Astrocyte (in vitro differentiated cells and primary cell): ENCODE measurements at regions not wholly inside any gene's neighbourhood (a gene's known extent, or its start where the extent isn't known, plus 50 kb on each side); places are given as distances from the start of the nearest gene placed in this dataset.
A peak's percentile ranks its signal among the peaks of the same experiment; 100 is the strongest.

Experiments
- DNase-seq: peaks from one replicate; pipeline ENCODE4 v3.0.0-alpha.2; 2010; ENCODE audit warnings: low read depth
- FAIRE-seq: peaks from 2 replicates; lab custom pipeline; 2011; peaks lifted over from hg19 to GRCh38; lab: Jason Lieb, UNC
- H2AFZ ChIP-seq: 2 replicates; pipeline ENCODE4 v1.6.0; 2012; ENCODE audit warnings: low read depth, low read length, inconsistent platforms
- H3K27ac ChIP-seq: 2 replicates; pipeline ENCODE4 v1.5.1; 2011; ENCODE audit warnings: low read depth, low read length, inconsistent platforms
- H3K27me3 ChIP-seq: 2 replicates; pipeline ENCODE4 v1.6.0; 2011; ENCODE audit warnings: low read length, inconsistent platforms; ENCODE audit not compliant: insufficient read depth
- H3K36me3 ChIP-seq: 2 replicates; pipeline ENCODE4 v1.5.1; 2011; ENCODE audit warnings: low read length, inconsistent platforms; ENCODE audit not compliant: insufficient read depth
- H3K4me1 ChIP-seq: 2 replicates; pipeline ENCODE4 v1.5.1; 2011; ENCODE audit warnings: low read length, inconsistent platforms; ENCODE audit not compliant: insufficient read depth
- H3K4me2 ChIP-seq: 2 replicates; pipeline ENCODE4 v1.6.0; 2012; ENCODE audit warnings: low read length, inconsistent platforms
- H3K4me3 ChIP-seq: 2 replicates; pipeline ENCODE4 v1.5.1; 2011; ENCODE audit warnings: low read depth, mild to moderate bottlenecking, low read length, inconsistent platforms; ENCODE audit not compliant: insufficient read depth
- H3K79me2 ChIP-seq: 2 replicates; pipeline ENCODE4 v1.6.0; 2012; ENCODE audit warnings: mild to moderate bottlenecking, low read length, inconsistent platforms; ENCODE audit not compliant: insufficient read depth
- H3K9ac ChIP-seq: 2 replicates; pipeline ENCODE4 v1.6.0; 2012; ENCODE audit warnings: mild to moderate bottlenecking, low read length, inconsistent platforms
- H3K9me3 ChIP-seq: 2 replicates; pipeline ENCODE4 v1.5.1; 2012; ENCODE audit warnings: low read depth, mild to moderate bottlenecking, low read length, inconsistent platforms; ENCODE audit not compliant: insufficient read depth
- H4K20me1 ChIP-seq: 2 replicates; pipeline ENCODE4 v1.6.0; 2012; ENCODE audit warnings: low read length, inconsistent platforms; ENCODE audit not compliant: insufficient read depth
- H3K27ac Mint-ChIP-seq: one replicate; pipeline ENCODE4 v1.8.0; 2021; ENCODE audit warnings: mild to moderate bottlenecking, mixed read lengths; ENCODE audit not compliant: unreplicated experiment
- H3K27me3 Mint-ChIP-seq: one replicate; pipeline ENCODE4 v1.8.0; 2021; ENCODE audit warnings: low read depth, mixed read lengths; ENCODE audit not compliant: unreplicated experiment
- H3K36me3 Mint-ChIP-seq: one replicate; pipeline ENCODE4 v1.8.0; 2021; ENCODE audit warnings: low read depth, mixed read lengths; ENCODE audit not compliant: unreplicated experiment
- H3K4me1 Mint-ChIP-seq: one replicate; pipeline ENCODE4 v1.8.0; 2021; ENCODE audit warnings: low read depth, mixed read lengths; ENCODE audit not compliant: unreplicated experiment
- H3K4me3 Mint-ChIP-seq: one replicate; pipeline ENCODE4 v1.8.0; 2021; ENCODE audit warnings: mild to moderate bottlenecking, moderate library complexity, mixed read lengths; ENCODE audit not compliant: unreplicated experiment
- H3K9me3 Mint-ChIP-seq: one replicate; pipeline ENCODE4 v1.8.0; 2021; ENCODE audit warnings: mild to moderate bottlenecking, mixed read lengths; ENCODE audit not compliant: unreplicated experiment
- EZH2 ChIP-seq: IDR thresholded peaks from 2 replicates; pipeline ENCODE4 v1.6.1; 2012; ENCODE audit warnings: mild to moderate bottlenecking, low read length, inconsistent platforms; ENCODE audit not compliant: insufficient read depth
- TF ChIP-seq, protein P1 (sequence below): IDR thresholded peaks from 2 replicates; pipeline ENCODE4 v1.5.1; 2011; ENCODE audit warnings: low read depth, mild to moderate bottlenecking, inconsistent platforms, low read length, moderate library complexity; ENCODE audit not compliant: insufficient read depth

DNA sequence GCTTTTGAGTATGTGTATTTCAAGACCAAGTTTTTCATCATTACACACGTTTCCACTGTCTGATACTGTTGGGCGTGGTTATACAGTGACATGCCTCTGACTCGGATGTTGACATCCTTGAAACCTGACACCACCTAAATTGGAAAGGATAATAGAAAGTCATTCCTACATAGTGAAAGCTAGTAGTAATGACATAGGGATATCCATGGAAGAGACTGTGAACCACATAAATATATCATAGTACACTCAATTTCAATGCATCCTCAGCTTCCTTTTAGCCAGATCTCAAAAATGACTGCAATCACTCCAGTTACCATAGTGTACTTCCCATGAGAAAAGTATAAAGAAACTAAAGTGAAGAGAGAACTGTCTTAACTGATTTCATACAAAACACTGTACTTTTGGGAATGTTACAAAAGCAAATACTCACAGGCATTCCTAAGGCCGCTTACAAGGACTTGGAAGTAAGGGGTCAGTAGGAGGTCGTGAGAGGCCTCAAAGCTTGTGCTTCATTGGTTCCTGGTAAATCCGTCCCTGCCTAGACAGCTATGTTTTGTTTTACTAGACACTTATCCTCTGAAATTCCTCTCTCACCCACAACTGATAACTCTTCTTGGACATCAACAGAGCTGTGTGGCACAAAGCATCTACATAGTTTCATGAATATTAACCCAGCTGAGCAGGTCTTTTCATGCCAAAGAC, 71.8 kb upstream of the VWDE start:
- peak overlapping the region; percentile 74 for H3K27ac Mint-ChIP-seq
- Histone ChIP-seq H3K9ac (no peak overlapping the region), H3K4me2 (peak overlapping the region; percentile 57), H3K27ac (peak overlapping the region; percentile 30), H3K79me2 (no peaks in the 10 kb centered on the region), H3K9me3 (no peaks in the 10 kb centered on the region), H3K36me3 (no peaks in the 10 kb centered on the region), H4K20me1 (no peaks in the 10 kb centered on the region), H3K27me3 (no peaks in the 10 kb centered on the region), H2AFZ (peak overlapping the region; percentile 49), H3K4me3 (no peak overlapping the region), H3K4me1 (no peaks in the 10 kb centered on the region)
- H3K27me3 Mint-ChIP-seq = no peaks in the 10 kb centered on the region
- H3K4me1 Mint-ChIP-seq = peaks cover 8% of the 10 kb centered on the region
- no peaks in the 10 kb centered on the region for H3K36me3 Mint-ChIP-seq
- no peak for TF ChIP-seq EZH2
- TF ChIP-seq, protein P1, sequence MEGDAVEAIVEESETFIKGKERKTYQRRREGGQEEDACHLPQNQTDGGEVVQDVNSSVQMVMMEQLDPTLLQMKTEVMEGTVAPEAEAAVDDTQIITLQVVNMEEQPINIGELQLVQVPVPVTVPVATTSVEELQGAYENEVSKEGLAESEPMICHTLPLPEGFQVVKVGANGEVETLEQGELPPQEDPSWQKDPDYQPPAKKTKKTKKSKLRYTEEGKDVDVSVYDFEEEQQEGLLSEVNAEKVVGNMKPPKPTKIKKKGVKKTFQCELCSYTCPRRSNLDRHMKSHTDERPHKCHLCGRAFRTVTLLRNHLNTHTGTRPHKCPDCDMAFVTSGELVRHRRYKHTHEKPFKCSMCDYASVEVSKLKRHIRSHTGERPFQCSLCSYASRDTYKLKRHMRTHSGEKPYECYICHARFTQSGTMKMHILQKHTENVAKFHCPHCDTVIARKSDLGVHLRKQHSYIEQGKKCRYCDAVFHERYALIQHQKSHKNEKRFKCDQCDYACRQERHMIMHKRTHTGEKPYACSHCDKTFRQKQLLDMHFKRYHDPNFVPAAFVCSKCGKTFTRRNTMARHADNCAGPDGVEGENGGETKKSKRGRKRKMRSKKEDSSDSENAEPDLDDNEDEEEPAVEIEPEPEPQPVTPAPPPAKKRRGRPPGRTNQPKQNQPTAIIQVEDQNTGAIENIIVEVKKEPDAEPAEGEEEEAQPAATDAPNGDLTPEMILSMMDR = no peak
- H3K9me3 Mint-ChIP-seq = no peaks in the 10 kb centered on the region
- FAIRE-seq = peak; percentile 29
- DNase-seq = peak; percentile 88
- H3K4me3 Mint-ChIP-seq = no peak overlapping the region

DNA sequence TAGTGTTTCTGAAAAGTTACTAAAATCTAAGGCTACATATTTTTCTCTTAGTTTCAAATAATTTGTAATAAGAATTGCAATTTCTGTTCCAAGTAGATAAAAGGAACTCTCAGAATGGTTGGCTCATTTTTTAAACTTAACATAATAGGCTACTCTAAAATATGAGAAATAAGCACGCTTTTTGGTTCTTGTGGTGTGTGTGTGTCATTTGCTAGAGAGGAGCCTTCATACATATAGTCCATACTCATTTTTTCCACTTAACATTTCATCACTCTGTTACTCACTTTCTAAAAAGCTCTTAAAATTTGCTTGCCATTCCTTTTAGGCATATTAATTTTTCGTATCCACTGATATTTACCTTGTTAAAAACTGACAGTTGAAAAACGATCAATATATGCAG, 74.0 kb upstream of the VWDE start:
- no peaks in the 10 kb centered on the region for H3K9me3 Mint-ChIP-seq
- FAIRE-seq (no peak), DNase-seq (no peak)
- Histone ChIP-seq H3K4me2 (no peak overlapping the region), H2AFZ (no peak overlapping the region), H3K27me3 (no peaks in the 10 kb centered on the region), H3K9me3 (no peaks in the 10 kb centered on the region), H3K36me3 (no peaks in the 10 kb centered on the region), H4K20me1 (no peaks in the 10 kb centered on the region), H3K9ac (no peak overlapping the region), H3K4me3 (no peak overlapping the region), H3K79me2 (no peaks in the 10 kb centered on the region), H3K4me1 (no peaks in the 10 kb centered on the region), H3K27ac (no peak overlapping the region)
- no peak overlapping the region for H3K4me3 Mint-ChIP-seq
- H3K36me3 Mint-ChIP-seq = no peaks in the 10 kb centered on the region
- peaks cover under 1% of the 10 kb centered on the region for H3K27me3 Mint-ChIP-seq
- TF ChIP-seq, protein P1 = no peak
- TF ChIP-seq EZH2 = no peak
- H3K27ac Mint-ChIP-seq = no peak overlapping the region
- H3K4me1 Mint-ChIP-seq = peaks cover 8% of the 10 kb centered on the region

- no peak overlapping the region for H3K4me3 Mint-ChIP-seq
- Histone ChIP-seq H3K4me3 (no peak overlapping the region), H3K27me3 (no peaks in the 10 kb centered on the region), H3K36me3 (no peaks in the 10 kb centered on the region), H3K4me2 (no peak overlapping the region), H4K20me1 (no peaks in the 10 kb centered on the region), H3K9me3 (no peaks in the 10 kb centered on the region), H3K4me1 (no peaks in the 10 kb centered on the region), H3K27ac (no peak overlapping the region), H3K9ac (no peak overlapping the region), H3K79me2 (no peaks in the 10 kb centered on the region), H2AFZ (no peak overlapping the region)
- no peaks in the 10 kb centered on the region for H3K36me3 Mint-ChIP-seq
- FAIRE-seq (no peak), DNase-seq (no peak)
- TF ChIP-seq EZH2 = no peak
- TF ChIP-seq, protein P1 = no peak
- no peaks in the 10 kb centered on the region for H3K4me1 Mint-ChIP-seq
- H3K9me3 Mint-ChIP-seq = no peaks in the 10 kb centered on the region
- no peak overlapping the region for H3K27ac Mint-ChIP-seq
- H3K27me3 Mint-ChIP-seq = peaks cover 2% of the 10 kb centered on the region
Observed at GRCh38 chr7:12481722-12482121, 78.1 kb upstream of the VWDE start.
